Right lung (tissue), 2 donors: ENCODE measurements at regions not wholly inside any gene's neighbourhood (a gene's known extent, or its start where the extent isn't known, plus 50 kb on each side); places are given as distances from the start of the nearest gene placed in this dataset.

Experiments
- DNase-seq, 2 donors: peaks; one replicate each; pipeline ENCODE4 v3.0.0-alpha.2; 2013

DNA sequence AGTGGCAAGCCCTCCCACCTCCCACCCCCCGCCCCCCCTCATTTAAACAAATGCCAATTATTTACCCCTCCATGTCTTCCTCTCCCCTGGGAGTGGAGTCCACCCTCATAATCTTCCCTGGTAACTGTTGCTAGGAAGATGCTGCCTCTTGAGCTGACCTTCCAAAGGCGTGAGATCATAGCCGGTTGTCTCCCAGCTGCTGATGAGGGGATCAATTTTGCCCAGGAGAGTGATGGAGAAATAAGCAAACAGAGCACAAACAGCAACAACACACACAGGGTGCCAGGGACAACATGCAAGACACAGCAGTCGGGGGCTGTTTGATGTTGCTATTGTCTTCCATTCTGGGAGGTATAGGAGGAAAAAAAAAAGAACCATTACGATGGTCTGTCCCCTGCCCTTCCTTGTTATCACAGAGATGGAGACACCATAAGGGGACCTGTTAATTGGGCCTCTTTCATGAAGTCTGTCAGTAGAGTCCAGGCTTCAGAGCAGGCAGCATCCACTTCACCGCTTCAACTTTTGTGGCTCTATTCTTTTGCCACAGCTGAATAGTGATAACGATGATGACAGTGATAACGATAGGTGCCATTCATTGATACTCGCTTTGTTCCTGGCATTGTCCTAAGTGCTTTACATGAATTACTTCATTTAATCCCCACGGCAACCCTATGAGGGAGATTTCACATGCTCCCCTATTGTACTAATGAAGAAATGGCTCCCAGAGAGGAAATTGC, 76.9 kb upstream of the RGMA start:
- no peak for DNase-seq

DNA sequence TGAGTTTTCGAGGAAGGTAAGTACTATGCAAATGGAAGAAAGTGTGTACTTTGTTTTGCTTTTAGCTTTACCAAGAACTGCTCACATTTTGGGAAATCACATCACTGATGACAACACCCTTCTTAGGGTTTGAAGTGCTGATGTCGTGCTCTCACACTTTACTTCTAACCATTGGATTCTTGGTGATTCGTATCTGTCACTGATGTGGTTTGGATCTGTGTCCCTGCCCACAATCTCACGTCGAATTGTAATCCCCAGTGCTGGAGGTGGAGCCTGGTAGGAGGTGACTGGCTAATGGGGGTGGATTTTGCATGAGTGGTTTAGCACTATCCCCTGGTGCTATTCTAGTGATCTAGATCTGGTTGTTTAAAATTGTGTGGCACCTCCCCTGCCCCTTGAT, 75.4 kb upstream of the RGMA start:
- DNase-seq = no peak

DNA sequence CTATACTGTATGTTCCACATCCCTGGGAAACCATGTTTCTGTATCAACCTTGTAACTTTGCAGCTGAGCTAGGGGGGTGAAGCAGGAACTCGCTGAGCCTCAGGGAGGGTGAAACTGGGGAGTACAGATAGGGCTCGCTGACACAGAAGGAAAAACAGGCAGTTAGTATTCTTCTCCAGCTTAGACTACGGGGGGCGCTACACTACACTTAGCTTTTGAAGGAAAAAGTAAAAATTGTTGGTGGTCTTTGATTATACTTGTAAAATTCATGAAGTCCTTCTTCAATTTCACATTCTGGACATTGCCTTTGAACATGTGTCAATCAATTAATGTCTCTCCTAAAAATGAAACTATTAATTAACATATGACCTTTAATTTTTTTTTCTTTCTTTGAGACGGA, 73.5 kb upstream of the RGMA start:
- no peak for DNase-seq

DNA sequence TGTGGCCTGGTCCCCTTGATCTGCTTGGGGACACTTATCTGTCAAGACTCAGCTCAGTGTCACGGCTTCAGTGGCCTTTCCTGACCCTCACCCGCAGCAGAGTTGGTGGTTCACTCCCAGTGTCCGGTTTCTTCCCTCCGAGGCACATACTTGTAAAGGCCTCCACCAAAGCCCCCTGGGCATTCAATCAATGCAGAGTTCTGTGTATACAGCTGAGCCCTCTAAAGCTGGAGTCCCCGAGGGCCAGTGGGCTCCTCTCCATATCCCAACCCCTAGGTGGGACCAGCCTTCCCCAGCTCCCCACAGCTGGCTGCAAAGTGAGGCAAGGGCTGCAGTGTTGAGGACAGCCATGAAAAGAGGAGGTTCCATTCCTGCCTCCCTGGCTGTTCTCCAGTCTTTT, 70.9 kb upstream of the RGMA start:
- no peak for DNase-seq

DNA sequence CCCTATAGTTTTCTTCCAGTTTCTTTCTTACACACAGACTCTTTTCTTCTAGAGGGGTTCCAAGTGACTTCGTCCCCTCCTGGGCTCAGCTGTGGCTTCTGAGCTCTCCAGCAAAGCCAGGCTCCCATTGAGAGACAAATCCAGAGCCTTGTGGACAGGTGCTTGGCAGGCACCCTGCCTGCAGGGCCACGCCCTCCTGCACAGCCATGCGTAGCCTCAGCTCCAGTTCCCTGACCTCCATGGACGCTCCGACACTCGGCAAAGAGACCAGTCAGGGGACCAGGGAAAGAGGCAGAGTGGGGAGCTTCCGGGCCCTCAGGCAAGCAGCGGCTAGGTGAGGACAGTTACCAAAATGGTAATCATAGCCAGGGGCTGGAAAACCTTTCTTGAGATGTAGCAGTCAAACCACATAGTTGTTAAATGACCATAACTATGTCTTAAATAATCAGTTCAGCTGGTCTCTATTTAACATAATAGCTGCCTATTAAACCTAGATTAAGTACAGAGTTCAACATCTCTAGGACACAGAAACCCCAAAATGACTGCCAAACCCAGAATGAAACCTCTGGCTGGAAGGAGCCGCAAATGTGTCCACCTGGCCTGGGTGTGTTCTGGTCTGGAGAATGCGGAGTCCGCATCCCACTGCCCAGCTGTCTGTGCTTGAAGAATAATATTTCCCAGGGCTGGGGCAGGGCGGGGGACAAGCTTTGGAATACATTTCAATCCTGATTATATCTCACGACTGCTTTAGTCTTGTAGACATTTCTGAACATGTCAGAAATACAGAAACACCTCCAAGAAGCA, 69.3 kb upstream of the RGMA start:
- DNase-seq = no peak

DNA sequence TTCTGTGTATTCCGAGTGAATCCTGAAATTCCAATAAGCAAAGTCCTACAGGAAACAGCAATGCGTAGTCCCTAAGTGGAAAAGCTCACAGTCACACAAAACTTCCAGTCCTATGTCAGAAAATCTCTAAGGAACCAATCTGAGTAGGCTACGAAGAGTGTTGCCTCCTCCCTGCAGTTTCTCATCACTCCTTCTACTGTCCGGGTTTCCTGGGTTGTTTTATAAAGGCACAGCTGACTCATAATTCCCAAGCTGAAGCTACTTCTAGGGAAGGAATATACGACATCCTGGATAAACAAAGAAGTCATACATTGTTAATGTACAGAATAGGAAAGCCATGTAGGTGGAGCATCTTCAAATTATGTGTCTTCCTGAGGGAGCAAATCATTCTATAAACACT, 65.7 kb upstream of the RGMA start:
- DNase-seq = no peak

DNA sequence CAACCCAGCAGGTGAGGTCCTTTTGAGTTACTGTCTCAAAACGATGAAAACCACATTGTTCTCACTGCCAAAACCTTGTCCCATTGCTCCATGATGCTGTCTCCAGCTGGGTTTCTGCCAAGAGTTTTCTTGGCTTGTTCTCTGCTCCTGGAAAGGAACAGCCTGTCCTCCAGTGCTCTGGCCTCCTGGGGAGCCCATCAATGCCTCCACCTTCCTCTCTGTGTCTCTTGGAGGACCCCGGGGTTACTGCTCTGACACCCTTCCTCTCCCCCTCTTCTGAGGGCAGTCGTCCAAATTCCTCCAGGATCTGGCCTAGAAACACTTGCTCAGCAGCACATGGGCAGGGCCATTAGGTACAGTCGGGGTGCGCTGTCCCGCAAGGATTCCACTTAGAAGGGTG, 63.9 kb upstream of the RGMA start:
- peak; percentile 50 to 60 for DNase-seq

DNA sequence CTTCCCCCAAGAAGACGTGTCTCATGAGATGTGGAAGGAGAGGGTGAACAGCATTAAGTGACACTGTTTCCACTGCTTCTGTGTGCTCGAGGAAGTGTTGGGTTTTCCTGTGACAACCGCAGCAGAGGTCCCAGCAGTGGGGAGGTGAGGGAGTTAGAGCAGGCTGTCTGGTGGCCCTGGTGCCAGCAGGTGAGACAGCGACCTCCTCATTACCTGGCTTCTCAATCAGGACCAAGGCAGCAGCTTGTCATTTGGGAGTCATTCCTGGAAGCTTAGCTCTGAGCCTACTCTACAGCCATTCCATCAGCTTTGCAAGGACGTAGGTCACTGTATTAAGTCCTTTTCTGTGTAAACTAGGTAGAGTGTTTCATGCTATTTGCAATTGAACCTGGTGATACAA, 63.3 kb upstream of the RGMA start:
- no peak for DNase-seq

DNA sequence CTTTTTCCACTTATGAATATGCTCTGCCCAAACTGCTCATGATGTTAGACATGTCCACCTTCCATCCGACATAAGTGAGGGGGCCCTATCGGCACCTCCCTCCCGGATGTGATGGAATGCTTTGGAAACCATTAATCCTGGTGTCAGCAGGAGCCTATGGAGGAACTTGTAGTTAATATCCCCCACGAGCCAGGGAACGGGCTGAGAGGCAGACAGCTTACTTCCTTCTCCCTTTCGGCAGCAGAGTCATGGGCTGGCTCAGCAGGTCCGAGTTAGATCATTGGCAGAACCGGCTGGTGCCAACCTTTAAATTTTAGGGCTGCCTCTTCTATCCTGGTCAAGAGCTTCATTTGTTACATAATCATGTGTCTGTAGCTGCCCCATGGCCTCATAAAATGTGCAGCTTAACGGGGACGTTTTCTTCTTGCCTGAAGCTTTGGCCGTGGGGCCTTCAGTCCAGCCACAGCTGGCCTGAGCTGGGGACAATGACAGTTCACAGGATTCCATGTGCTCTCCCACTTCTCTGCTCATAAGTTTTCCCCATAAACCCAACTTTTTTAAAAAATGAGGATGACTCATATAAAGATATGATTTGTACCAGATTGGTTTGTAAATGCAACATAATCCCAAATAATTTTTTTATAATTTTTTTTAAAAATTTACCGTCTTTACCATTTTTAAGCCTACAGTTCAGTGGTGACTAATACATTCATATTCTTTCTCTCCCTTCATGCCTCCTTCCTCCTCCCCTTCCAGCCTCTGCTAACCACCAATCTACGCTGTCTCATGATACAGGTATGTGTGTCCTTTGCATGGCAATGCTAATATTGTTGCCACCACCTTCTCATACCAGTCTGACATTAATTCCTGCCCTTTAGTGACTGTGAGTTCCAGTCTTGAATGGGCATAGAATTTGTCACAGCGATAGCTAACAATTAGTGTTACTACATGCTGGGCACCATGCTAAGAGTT, 62.2 kb upstream of the RGMA start:
- no peak for DNase-seq

DNA sequence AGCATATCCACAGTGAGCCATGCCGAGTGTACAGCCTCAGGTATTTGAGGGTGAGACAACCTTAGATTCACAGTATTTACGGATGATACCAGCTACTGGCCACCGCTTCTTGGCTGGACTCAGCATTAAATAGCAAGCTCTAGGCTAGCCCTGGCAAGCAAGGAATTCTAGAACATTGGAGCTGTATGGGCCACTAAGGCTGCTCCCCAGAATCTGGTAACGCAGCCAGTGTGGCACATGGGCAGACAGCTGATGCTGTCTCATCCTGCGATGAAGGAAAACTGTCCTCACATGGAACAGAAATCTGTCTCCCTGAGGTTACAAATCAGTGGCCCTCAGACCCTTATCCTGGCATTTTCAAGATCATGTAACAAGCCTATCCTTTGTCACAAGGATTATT, 57.6 kb upstream of the RGMA start:
- DNase-seq = no peak

DNA sequence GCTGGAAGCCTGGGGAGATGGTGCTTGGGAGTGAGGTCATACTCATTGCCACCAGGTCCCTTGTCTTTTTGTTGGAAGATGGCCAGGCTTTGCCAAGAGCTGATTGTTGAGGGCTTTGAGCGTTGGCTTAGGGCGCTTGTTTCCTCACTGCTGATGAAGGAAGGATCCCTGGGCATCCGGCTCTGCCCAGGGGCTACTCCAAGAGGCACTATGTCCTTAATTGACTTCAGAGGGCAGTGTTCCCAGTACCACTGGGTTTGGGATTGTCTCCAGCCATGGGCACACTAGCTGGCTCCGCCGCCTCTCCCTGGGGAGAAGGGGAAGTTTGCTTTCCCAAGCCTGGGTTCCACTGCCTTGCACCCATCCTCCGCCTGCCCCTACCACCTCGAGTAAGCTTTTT, 57.2 kb upstream of the RGMA start:
- no peak for DNase-seq

DNA sequence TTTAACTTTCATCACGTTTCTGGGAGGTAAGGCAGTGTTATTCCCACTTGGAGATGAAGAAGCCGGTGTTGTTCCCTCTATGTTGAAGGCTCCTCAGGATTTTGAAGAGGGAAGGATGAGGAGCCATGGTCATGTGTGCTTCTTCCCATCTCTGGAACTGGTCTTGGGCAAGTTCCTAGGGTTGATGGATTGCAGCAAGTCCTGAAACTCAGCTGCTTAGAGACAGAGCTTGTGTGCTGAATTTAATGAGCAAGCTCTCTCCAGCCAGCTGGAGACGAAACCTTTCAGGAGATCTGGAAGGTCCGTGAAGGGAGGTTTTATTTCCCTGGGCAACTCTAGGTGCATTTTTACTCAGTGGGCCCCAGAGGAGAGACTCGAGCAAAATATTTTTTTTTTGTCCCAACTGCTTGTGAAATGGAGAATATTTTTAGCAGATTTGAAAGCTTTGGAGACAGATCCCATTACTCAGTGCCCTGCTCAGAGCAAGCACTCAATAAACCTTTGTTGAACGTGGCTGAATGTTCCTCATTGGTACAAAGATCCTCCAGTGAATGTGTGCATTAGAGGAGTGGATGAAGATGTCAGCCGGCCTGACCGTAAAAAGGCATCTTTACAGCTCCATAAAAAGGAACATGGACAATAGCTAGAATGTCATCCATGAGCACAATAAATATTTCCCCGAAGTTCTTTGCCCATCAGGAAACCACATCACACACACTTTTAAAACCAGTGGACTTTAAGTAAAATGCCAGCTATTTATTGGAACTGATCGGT, 55.6 kb upstream of the RGMA start:
- no peak for DNase-seq

DNA sequence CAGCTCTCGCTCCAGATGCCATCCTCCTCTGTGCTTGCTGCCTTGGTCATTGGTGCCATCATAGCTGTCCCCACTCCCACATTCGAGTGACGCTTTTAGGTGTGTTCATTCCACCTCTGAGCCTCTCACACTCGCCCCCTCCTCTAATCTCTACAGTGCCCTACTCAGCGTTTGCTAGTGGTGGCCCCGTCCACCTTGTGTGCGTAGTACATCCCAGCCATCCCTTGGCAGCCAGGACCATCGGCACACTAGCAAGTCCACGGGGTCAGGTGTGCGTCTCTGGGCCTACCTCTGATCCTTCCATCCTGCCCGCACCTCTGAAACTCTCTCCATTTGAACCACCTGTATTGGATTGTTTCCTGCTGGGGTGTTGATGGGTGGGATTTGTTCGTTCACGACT, 54.2 kb upstream of the RGMA start:
- DNase-seq = no peak

DNA sequence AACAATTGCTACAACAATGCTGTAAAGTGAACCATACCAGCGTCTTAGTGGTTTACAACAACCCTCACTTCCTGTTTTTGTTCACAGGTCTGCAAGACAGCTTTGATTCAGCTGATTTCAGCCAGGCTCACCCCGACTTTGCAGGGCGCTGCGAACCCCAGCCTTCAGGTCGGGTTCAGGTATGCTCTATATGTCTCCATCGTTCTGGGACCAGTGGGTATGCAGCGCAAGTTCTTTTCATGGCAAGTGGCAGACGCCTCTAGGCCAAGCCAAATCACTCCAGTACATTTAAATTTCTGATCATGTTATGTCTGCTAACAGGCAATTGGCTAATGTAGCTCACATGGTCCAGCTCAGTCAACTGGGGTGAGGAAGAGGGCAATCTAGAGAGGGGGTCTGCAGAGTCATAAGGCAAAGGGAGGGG, 52.4 kb upstream of the RGMA start:
- DNase-seq = no peak

DNA sequence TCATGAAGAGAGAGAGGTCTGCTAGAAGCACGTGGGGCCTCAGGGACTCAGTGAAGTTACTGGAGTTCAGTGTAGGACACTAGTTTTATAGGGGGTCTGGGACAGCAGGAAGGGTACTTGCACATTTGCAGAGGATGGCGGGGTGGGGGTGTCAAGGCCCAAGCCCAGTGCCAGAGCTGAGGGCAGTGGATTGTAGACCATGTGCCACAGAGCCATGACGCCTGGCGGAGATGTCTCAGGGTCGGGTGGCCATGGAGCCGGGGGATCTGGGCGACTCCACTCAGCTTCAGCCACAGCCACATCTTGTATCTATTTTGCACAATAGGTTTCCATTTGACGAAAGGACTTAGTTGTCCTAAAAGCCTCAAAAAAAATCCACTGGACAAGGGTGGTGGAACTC, 50.4 kb upstream of the RGMA start:
- DNase-seq = no peak

DNA sequence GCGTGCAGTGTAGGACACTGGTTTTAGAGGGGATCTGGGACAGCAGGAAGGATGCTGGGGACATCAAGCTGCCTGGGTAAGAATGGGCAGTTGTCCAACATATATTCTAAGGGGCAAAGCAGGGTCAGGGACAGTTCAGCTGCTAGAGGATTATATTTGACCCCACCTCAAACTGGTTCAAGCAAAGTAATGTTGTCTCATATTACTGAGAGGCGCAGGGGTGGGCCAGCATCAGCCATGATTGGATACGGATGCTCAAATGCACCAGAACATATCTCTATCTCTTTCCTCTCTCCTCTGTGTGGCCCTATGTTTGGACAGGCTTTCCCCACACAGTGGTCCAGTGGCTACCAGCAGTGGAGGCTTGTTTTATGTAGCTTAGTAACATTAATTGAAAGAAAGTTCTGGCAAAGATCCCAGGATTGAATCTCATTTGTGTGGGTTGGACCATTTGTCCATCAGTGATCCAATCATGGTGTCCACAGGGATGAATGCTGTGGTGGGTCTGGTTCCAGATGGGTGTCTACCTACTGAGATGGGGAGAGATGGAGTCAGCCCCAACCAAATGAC, 49.8 kb upstream of the RGMA start:
- no peak for DNase-seq
